NCI-H2107 treated with DMSO at 0.1 percent for 48 hours (cell line): ENCODE measurements at regions not wholly inside any gene's neighbourhood (a gene's known extent, or its start where the extent isn't known, plus 50 kb on each side); places are given as distances from the start of the nearest gene placed in this dataset.

Source experiments
- DNase-seq: peaks from one replicate; lab custom pipeline; 2025; ENCODE audit not compliant: unreplicated experiment; lab: John Stamatoyannopoulos, UW

DNA sequence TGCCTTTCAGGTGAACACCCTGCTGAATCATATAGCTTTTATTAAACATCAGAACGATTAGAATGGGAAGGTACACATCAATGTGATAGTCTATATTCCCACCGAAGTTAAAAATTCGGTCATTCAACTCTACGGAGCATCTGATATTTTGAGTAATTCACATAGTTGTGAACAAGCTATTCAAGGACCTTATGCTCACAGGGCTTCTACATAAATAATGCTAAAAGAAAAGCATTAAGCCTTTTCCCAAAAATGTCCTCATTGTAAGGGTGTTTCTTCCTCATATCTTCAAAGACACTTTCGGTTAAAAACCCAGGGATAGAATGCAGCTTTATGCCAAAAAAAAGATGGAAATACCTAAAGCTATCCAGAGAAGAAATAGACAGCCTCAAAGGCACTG lies 79.7 kb upstream of the EDNRA start:
- no peak for DNase-seq

GRCh38 chr4:147407261-147408045 lies 73.4 kb upstream of the EDNRA start:
- DNase-seq = no peak

- DNase-seq = no peak
Measured at GRCh38 chr4:147408189-147408588, 72.7 kb upstream of the EDNRA start.

GRCh38 chr4:147409350-147409749 lies 71.5 kb upstream of the EDNRA start:
- no peak for DNase-seq

- no peak for DNase-seq
Measured at GRCh38 chr4:147418226-147418625, 62.7 kb upstream of the EDNRA start.

DNA sequence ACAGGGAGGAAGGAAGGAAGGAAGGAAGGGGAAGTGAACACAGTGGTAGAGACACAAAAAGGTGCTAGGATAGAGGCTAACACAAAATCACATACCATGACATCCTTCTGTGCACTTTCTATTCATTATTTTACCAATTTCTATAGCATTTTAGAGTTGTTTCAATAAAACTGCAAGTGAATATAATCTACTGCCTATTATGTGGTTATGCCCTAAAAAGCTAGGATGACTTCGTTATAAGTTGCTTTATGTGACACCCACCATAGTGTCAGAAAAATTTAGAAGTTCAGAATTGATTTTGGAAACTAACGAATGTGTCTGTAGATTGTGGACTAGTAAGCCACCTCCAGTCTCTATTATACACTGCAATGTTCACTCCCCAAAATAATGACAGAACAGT lies 59.4 kb upstream of the EDNRA start:
- DNase-seq = no peak

DNA sequence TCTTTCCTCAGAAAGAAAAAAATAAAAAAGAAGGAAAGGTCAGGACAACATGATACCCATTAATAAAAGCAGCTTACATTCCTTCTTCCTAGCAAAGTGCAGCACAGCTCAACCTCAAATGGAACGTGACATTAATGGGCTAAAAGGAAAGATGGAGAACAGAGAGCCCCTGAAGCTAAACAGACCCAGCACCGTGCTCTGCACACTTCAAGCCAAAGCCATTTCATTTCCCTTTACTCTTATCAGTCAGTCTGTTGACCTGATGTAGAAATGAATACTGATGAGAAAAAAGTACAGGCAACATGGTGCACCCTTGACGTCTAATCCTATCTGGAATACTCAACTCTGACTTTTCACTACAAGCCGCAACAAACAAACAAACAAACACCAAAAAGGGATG lies 57.7 kb upstream of the EDNRA start:
- DNase-seq = no peak

DNA sequence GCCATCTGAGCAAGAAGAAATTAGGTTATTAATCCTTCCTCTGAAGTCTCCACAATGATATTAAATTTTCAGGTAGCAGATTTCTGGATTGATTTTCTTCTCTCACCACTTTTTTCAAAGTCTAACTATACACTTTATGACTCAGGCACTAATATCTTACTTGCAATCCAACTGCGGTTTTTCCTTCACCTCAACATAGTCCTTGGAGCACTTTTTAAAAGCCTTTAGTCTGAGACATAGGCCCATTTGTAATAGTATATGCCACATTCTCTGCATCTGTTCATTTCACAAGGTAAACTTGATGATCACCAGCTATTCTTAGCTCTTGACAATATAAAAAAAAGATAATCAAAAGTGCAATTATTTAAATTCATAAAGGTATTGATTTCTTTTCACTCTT lies 55.9 kb upstream of the EDNRA start:
- no peak for DNase-seq

DNA sequence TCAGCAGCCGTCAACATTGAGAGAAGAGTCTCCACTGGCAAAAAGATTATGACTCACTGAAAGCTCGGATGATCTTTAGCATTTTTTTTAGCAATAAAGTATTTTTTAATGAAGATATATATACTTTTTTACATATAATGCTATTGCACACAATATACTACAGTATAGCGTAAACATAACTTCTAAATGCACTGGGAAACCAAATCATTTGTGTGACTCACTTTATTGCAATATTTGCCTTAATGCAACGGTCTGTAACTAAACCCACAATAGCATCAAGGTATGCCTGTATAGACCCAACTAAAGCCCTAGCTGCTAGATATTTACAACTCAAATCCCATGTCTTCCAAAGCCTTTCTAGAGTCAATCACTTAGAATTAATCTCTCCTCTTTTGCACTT lies 52.3 kb upstream of the EDNRA start:
- no peak for DNase-seq

DNA sequence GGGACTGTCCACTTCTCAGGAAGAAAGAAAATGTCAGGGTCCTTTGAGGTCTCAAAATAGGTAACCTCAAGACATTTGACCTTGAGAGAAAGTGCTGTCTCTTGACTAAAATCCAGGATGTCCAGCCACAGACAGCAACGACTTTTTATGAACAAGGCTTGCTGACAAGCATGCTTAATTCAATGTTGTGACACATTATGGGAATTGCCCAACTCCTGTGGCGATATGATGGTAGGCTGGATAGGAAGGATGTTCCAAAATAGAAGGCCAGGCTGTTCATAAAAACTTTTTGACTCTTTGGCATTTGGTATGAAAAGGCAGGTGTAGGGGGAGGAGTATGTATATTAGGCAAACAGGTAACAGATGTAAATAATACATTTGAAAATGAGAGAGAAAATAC lies 50.8 kb upstream of the EDNRA start:
- no peak for DNase-seq
